OCI-LY7 (cell line): ENCODE measurements at regions not wholly inside any gene's neighbourhood (a gene's known extent, or its start where the extent isn't known, plus 50 kb on each side); places are given as distances from the start of the nearest gene placed in this dataset.

Source experiments
- EZH2phosphoT487 ChIP-seq: fragments of 200-600 bp; sonication (generic); IDR thresholded peaks from 2 replicates; pipeline ENCODE4 v1.6.1; 2018; ENCODE audit warnings: low read depth, borderline replicate concordance, mild to moderate bottlenecking, mixed run types, antibody characterized with exemption, low read length, moderate library complexity, mixed read lengths
- TF ChIP-seq, protein P1 (sequence below): fragments of 200-600 bp; sonication (generic); conservative IDR thresholded peaks from 2 replicates; pipeline ENCODE4 v1.5.1; 2014; ENCODE audit warnings: mild to moderate bottlenecking, antibody characterized with exemption, low read length, moderate library complexity, mixed read lengths

DNA sequence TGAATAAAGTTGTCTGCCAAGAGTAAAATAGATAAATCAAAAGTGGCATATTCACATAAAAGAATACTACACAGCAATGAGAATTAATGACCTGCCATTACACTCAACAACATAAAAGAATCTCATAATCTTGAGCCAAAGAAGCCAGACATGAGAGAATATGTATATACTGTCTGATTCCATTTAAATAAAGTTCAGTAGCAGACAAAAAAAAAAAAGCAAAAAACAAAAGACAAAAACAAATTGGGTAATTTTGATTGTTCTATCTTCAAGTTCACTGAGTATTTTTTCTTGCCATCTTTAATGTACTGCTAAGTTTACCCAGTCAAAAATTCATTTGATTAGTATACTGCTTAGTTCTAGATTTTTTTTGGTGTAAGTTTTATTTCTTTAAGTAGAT lies 87.9 kb upstream of the TRPC7 start:
- TF ChIP-seq, protein P1, sequence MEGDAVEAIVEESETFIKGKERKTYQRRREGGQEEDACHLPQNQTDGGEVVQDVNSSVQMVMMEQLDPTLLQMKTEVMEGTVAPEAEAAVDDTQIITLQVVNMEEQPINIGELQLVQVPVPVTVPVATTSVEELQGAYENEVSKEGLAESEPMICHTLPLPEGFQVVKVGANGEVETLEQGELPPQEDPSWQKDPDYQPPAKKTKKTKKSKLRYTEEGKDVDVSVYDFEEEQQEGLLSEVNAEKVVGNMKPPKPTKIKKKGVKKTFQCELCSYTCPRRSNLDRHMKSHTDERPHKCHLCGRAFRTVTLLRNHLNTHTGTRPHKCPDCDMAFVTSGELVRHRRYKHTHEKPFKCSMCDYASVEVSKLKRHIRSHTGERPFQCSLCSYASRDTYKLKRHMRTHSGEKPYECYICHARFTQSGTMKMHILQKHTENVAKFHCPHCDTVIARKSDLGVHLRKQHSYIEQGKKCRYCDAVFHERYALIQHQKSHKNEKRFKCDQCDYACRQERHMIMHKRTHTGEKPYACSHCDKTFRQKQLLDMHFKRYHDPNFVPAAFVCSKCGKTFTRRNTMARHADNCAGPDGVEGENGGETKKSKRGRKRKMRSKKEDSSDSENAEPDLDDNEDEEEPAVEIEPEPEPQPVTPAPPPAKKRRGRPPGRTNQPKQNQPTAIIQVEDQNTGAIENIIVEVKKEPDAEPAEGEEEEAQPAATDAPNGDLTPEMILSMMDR = no peak
- TF ChIP-seq EZH2phosphoT487 = no peak
